ENCODE measurements at regions not wholly inside any gene's neighbourhood (a gene's known extent, or its start where the extent isn't known, plus 50 kb on each side); places are given as distances from the start of the nearest gene placed in this dataset.
A peak's percentile ranks its signal among the peaks of the same experiment; 100 is the strongest.
"Not testable (repeated sequence)": the region's sequence is repeated elsewhere in the genome, so short reads cannot be mapped to it uniquely, and the experiment has no call there.

GRCh38 chr17:64800987-64801386, 118.3 kb downstream of the LRRC37A3 start:
- DNase-seq, result not testable (repeated sequence)

GRCh38 chr17:64800361-64800895, 118.8 kb downstream of the LRRC37A3 start:
- not testable (repeated sequence) for DNase-seq

- not testable (repeated sequence) for DNase-seq
These were observed 119.6 kb downstream of the LRRC37A3 start for GRCh38 chr17:64799543-64800188.

- not testable (repeated sequence) for DNase-seq
These were observed 120.3 kb downstream of the LRRC37A3 start for GRCh38 chr17:64798961-64799360.

- not testable (repeated sequence) for DNase-seq
These were observed 120.8 kb downstream of the LRRC37A3 start for GRCh38 chr17:64798489-64798790.

GRCh38 chr17:64797746-64798488, 121.4 kb downstream of the LRRC37A3 start:
- DNase-seq, result not testable (repeated sequence)

GRCh38 chr17:64795342-64795741, 123.9 kb downstream of the LRRC37A3 start:
- not testable (repeated sequence) for DNase-seq

GRCh38 chr17:64794548-64795274, 124.6 kb downstream of the LRRC37A3 start:
- not testable (repeated sequence) for DNase-seq

- not testable (repeated sequence) for DNase-seq
These were observed 125.2 kb downstream of the LRRC37A3 start for GRCh38 chr17:64794113-64794512.

- peak; percentile 36 for DNase-seq
These were observed 126.3 kb downstream of the LRRC37A3 start for GRCh38 chr17:64792793-64793575.

- not testable (repeated sequence) for DNase-seq
These were observed 127.0 kb downstream of the LRRC37A3 start for GRCh38 chr17:64792276-64792675.

- not testable (repeated sequence) for DNase-seq
These were observed 127.6 kb downstream of the LRRC37A3 start for GRCh38 chr17:64791691-64792090.

- not testable (repeated sequence) for DNase-seq
These were observed 128.1 kb downstream of the LRRC37A3 start for GRCh38 chr17:64791226-64791625.

- DNase-seq, result not testable (repeated sequence)
These were observed 128.6 kb upstream of the SMURF2 start for GRCh38 chr17:64790690-64791089.

- not testable (repeated sequence) for DNase-seq
These were observed 128.1 kb upstream of the SMURF2 start for GRCh38 chr17:64790193-64790592.

- not testable (repeated sequence) for DNase-seq
These were observed 126.9 kb upstream of the SMURF2 start for GRCh38 chr17:64789061-64789445.

GRCh38 chr17:64788286-64789060, 126.4 kb upstream of the SMURF2 start:
- no peak for DNase-seq

- no peak for DNase-seq
These were observed 125.8 kb upstream of the SMURF2 start for GRCh38 chr17:64787921-64788271.

GRCh38 chr17:64787255-64787920, 125.3 kb upstream of the SMURF2 start:
- no peak for DNase-seq

GRCh38 chr17:64786337-64786736, 124.2 kb upstream of the SMURF2 start:
- DNase-seq, result no peak

GRCh38 chr17:64785011-64785421, 122.9 kb upstream of the SMURF2 start:
- no peak for DNase-seq
